ENCODE measurements at regions not wholly inside any gene's neighbourhood (a gene's known extent, or its start where the extent isn't known, plus 50 kb on each side); places are given as distances from the start of the nearest gene placed in this dataset.
"Not testable (repeated sequence)": the region's sequence is repeated elsewhere in the genome, so short reads cannot be mapped to it uniquely, and the experiment has no call there.

DNA sequence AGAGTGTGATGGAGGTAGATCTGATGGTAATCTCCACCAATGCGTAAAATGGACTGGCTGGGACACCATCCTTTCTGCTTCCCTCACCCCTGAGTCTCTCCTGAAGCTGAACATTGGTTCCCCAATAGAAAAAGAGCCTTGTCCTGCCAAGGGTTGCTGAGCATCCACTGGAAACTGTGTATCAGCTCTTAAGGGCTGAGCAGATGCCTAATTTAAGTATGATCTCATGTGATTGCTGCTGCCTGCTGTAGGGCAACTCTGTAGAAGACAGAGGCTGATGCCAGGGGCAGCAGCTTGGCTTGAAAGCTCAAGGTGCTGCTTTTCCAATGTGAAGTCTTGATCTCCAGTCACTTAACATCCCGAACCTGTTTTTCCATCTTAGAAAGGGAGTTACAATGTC, 310.3 kb upstream of the CCL2 start:
- no peak for DNase-seq (ENCODE audit: low read depth)

DNA sequence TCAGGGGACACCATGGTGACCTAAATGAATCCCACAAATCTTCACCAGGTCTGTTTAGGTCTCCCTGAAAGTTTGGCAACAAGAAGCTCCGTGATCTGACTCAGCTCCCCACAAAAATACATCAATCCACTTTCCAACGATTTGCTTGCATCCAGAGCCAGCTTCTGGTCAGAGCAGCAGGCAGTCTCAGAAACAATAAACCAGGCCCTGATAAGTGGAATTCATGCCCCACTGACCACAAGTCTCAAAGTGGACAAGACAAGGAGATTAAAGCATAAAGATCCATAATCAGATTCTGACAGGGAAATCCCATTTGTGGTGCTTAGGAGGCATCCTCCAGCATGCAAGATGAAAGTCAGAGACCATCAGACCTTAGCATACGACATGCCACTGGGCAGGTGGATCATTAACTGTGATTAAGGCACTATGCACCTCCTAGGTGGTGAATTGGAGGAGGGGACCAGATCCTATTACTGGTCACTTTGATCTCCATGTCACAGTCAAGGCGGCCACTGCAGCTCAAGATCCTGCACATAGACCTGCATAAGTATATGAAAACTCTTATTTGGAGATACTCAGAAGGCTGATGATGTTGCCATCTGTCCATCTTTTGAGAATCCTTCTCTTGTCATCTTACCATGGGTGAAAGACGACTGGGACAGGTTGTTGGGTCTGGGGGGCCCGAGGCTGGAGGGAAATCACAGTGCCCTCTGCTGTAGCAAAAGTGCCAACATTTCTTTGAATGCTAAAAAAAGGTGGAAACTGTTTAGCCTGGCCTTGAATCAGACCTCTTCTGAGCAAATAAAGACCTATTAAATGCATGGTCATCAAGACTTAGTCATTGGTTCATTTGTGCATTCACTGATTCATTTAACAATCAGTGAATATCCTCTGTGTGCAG, 309.2 kb upstream of the CCL2 start:
- DNase-seq (ENCODE audit: low read depth) = no peak

GRCh38 chr17:33947762-33948161, 307.3 kb upstream of the CCL2 start:
- no peak for DNase-seq (ENCODE audit: low read depth)

DNA sequence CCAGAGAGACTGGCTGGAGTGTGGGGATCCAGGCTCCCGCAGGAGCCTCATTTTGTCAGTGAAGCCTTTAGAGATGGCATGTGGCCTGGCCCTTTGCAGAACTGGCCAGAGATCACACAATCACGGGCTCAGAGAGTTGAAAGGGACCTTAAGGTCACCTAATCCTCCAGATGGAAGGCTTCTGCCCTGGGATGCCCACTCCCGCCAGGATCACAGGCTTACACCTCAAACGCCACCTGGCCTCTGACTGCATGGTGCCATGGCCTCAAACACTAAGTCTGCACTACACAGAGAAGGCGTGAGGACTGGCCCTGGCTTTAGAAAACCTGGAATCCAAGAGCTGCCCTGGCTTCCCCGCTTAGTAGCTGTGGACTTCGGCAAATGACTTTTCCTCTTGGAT, 306.8 kb upstream of the CCL2 start:
- no peak for DNase-seq (ENCODE audit: low read depth)

GRCh38 chr17:33949100-33949499, 306.0 kb upstream of the CCL2 start:
- no peak for DNase-seq (ENCODE audit: low read depth)

DNA sequence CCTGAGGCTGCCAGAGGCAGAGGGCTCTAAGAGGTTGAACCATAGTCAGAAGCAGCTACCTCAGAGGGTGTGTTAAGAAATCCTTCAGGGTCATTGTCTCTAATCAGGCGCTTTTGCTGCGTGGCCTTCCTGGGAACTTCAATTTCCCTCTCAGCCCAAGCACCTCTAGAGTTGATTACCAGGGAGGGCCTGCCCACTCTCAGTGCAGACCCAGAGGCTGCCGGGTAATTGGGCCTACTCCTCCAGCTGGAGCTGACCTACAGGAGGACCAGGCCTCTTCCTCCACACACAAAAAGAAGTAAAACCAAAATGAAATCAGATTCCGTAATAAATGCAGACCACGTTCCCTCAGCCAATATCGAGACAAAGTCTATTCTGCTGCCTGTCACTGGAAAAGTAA, 305.0 kb upstream of the CCL2 start:
- no peak for DNase-seq (ENCODE audit: low read depth)

GRCh38 chr17:33952425-33952824, 302.7 kb upstream of the CCL2 start:
- no peak for DNase-seq (ENCODE audit: low read depth)

GRCh38 chr17:33954597-33954996, 300.5 kb upstream of the CCL2 start:
- no peak for DNase-seq (ENCODE audit: low read depth)

DNA sequence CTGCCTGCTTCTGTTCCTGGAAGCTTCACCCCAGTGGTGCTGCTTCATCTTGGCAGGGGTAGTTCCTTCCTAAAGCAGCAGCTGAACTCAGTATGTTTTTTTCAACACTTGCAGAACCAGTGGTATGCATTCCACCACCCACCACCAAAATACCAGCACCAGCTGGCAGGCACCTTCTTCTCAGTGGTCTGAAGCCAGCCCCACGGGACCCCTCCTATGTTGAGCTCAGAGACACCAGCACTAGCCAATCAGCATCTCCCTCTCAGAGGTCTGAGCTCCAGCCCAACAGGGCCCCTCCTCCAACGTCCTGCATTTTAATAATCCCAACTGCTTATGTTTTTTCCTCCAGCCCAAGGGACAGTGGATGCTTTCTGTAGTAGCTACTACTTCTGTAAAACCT, 299.6 kb upstream of the CCL2 start:
- DNase-seq (ENCODE audit: low read depth) = no peak

DNA sequence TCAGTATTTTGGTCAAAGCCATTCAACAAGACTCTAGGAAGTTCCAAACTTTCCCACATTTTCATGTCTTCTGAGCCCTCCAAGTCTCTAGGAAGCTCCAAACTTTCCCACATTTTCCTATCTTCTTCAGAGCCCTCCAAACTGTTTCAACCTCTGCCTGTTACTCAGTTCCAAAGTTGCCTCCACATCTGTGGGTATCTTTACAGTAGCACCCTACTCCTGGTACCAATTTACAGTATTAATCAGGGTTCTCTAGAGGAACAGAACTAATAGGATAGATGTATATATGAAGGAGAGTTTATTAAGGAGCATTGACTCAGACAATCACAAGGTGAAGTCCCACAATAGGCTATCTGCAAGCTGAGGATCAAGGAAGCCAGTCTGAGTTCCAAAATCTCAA, 296.0 kb upstream of the CCL2 start:
- not testable (repeated sequence) for DNase-seq (ENCODE audit: low read depth)

DNA sequence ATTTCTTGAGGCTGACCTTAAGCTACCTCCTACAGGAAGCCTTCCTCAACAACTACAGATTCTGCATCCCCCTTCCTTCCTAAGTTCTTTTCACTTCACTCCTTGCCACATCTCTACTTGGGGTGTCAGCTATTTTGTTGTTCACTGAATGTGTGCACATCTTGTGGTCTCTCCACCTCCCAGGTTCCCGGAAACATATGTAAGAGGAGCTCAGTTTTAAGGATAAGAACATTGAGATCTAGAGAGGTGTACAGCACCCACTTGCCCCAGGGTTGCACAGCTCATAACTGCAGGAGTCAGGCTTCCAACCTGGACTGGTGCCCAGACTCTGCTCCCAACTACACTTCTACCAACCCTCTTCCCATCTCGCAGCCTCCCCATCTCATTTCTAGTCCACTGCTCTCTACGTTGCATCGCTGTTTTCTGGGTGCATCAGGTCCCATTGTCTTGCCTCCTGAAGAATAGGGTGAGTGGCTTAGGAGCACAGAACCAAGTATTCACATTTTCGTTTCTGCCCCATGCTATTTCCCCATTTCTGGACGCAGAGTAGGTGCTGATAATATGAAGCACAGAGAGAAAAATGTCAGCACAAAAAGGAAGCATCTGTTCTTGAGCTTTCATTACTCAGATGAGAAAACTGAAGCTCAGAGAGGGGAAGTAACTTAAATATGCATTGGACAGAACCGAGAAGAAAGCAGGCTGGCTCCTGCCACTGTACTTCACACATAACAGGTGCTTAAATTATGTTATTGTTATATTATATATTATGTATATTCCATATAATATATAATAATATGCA, 292.0 kb upstream of the CCL2 start:
- DNase-seq (ENCODE audit: low read depth) = no peak

GRCh38 chr17:33964344-33964979, 290.6 kb upstream of the CCL2 start:
- no peak for DNase-seq (ENCODE audit: low read depth)

DNA sequence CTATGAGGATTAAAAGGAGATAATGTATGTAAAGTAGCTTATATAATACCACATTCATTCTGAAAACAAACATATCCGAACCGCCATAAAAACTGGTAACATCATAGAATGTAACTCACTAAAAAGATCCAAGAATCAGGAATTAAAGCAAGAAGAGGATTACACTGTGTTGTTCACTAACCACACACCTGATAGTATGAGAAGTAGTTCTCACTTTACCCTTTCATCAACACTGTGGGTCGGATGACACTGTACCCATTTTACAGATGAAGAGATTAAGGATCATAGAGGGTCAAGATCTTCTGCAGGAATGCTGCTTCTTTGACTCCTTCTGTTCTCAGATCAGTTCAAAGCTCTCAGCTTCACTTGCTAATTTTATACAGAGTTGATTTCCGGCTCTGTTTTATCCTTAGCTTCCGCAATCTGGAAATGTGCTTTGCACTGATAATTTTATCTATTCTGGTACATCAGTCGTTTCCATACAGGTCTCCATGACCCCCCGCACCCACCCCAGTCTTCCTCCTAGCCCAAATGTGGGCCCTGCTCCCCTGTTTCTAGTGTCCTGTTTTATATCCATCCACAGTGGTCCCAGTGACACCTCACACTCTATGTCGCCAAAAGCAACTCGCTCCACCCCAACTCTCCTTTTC, 288.6 kb upstream of the CCL2 start:
- no peak for DNase-seq (ENCODE audit: low read depth)

- DNase-seq (ENCODE audit: low read depth) = no peak
Measured at GRCh38 chr17:33967608-33968349, 287.3 kb upstream of the CCL2 start.

DNA sequence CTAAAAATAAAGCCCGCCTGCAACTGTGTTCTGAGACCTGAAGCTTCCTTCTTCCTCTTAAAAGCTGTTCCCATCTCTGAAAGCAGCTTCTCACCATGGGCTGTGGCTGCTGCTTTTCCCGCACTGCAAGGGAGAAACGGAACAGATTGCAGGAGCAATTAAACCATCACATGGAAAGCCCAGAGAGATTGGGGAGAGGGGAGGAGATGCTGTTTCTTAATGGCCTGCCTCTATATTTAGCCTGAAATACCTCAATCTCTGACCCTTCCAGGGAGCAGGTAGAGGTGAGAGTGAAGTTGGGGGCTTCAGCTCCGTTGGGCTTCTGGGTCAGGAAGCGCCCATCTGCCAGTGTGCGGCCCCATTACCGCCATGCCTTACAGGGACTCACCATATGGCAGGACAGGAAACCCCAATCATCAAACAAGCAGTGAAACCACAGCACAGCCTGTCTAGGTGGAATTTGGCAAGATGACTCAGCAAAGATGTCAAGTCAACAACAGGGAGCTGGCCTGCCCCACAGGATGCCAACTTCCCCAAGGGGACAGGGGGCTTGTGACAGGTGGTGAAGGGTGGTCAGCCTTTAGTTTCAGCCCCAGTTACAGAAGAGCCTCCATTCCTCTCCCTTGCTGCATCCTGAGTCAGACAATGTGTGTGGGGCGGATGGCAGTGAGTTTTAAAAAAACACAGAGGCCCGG, 286.6 kb upstream of the CCL2 start:
- peak; percentile 17 for DNase-seq (ENCODE audit: low read depth)

- no peak for DNase-seq (ENCODE audit: low read depth)
Measured at GRCh38 chr17:33970279-33970678, 284.8 kb upstream of the CCL2 start.

DNA sequence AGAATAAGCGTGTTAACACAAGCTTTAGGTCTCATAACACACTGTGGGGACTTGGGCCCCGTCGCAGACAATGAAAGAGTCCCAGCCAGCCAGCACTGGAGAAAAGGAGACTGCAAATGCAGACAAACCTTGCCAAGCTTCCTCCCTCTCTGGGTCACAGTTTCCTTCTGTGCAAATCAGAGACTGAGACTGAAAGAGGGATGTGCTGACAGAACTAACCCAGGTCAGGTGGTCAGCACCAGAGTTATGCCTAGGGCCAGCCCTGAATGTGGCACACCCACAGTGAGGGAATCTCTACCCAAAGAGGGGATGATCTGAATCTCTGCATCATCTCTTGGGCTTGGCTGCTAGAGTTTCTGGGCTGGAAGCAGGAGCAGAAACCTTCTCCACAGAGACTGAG, 282.3 kb upstream of the CCL2 start:
- DNase-seq (ENCODE audit: low read depth) = no peak

DNA sequence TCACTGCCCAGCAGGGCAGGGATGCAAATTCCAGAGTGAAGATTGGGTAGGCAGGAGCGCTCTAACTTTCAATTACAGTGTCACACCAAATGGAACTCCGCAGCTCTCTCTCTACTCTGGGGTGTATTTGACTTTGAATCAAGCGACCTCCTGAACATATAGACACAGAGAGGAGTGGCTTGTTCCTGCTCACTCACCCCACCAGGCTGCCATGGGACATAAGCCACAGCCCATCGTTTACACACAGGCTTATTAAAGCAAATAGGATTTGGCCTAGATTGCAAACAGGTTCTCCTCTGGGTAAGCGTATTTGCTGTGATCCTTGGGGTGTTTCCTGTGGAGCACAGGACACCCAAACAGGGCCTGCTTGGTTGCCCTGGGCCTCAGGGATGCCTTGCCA, 281.6 kb upstream of the CCL2 start:
- DNase-seq (ENCODE audit: low read depth) = no peak

- DNase-seq (ENCODE audit: low read depth) = no peak
Measured at GRCh38 chr17:33974276-33974675, 280.8 kb upstream of the CCL2 start.

DNA sequence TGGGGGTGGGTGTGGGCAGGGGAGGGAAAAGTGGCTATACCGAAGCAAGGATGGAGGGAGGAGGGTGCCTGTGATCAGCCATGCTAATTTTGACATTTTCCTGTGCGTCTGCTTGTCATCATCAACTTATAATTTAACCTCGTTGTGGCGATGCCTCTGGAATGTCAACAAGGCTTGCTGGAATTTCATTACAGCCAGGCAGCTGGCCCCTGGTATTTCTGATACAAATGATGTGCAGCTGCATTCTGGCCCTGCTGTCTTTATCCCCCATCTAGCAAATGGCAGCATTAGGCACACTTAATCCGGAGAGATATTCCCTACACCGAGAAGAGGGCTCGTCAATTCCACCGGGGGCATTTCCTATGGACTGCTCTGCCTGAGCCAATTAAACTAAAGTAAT, 278.3 kb upstream of the CCL2 start:
- DNase-seq (ENCODE audit: low read depth) = no peak
